GM23248 (cell line): ENCODE measurements at regions not wholly inside any gene's neighbourhood (a gene's known extent, or its start where the extent isn't known, plus 50 kb on each side); places are given as distances from the start of the nearest gene placed in this dataset.

ENCODE experiments used
- EZH2 ChIP-seq: fragments of 200-600 bp; sonication (generic); IDR thresholded peaks from 2 replicates; pipeline ENCODE4 v1.6.1; 2018; ENCODE audit warnings: antibody characterized with exemption, mild to moderate bottlenecking; ENCODE audit not compliant: insufficient read depth, poor library complexity, severe bottlenecking
- EZH2phosphoT487 ChIP-seq: fragments of 200-600 bp; sonication (generic); IDR thresholded peaks from 2 replicates; pipeline ENCODE4 v1.6.1; 2018; ENCODE audit warnings: antibody characterized with exemption, moderate library complexity, mild to moderate bottlenecking, low read depth; ENCODE audit not compliant: insufficient read depth

GRCh38 chrX:116321711-116322110, 114.7 kb upstream of the SLC6A14 start:
- TF ChIP-seq EZH2, result no peak
- TF ChIP-seq EZH2phosphoT487, result no peak
